GM12878 (cell line): ENCODE measurements at regions not wholly inside any gene's neighbourhood (a gene's known extent, or its start where the extent isn't known, plus 50 kb on each side); places are given as distances from the start of the nearest gene placed in this dataset.

ENCODE experiments used
- ATAC-seq: fragments of 200-7000 bp; cut with Tn5 transposase; 3 replicates; pipeline ENCODE4 v1.9.1; 2020; ENCODE audit warnings: mild to moderate bottlenecking, moderate library complexity
- BruUV-seq: library from RNA; stranded (reverse); fragments of 400-500 nt; replicated peaks from 2 replicates; lab custom pipeline; 2021; lab: Mats Ljungman, UMichigan
- CTCF ChIA-PET: fragments of 300-600 bp; sonication (Branson Sonifier 250); formaldehyde crosslinking; extraction: SDS; loops from one replicate; lab custom pipeline; 2021; ENCODE audit warnings: inconsistent platforms; lab: Yijun Ruan, JAX
- POLR2A ChIA-PET: fragments of 350-600 bp; formaldehyde crosslinking; extraction: SDS; loops from one replicate; lab custom pipeline; 2021; ENCODE audit warnings: inconsistent platforms; lab: Charles Lee
- RAD21 ChIA-PET: fragments of 300-600 bp; sonication (Branson Sonifier 250); formaldehyde crosslinking; loops from one replicate; lab custom pipeline; 2023; ENCODE audit warnings: antibody characterized with exemption; ENCODE audit not compliant: unreplicated experiment; lab: Charles Lee
- SMC1A ChIA-PET: fragments of 300-600 bp; sonication (Branson Sonifier 250); formaldehyde crosslinking; loops from one replicate; lab custom pipeline; 2023; ENCODE audit not compliant: unreplicated experiment, uncharacterized antibody; lab: Charles Lee
- DNase-seq: peaks from one replicate; pipeline ENCODE4 v3.0.0-alpha.2; 2011; ENCODE audit warnings: low read depth, low spot score
- FAIRE-seq: peaks from 3 replicates; lab custom pipeline; 2011; peaks lifted over from hg19 to GRCh38; lab: Jason Lieb, UNC
- H2AFZ ChIP-seq: 2 replicates; pipeline ENCODE4 v1.6.0; 2011; ENCODE audit warnings: low read depth, low read length, control low read depth; ENCODE audit not compliant: control insufficient read depth
- H3K27ac ChIP-seq: 2 replicates; pipeline ENCODE4 v1.5.1; 2011; ENCODE audit warnings: control low read depth; ENCODE audit not compliant: control insufficient read depth, insufficient read depth
- H3K27me3 ChIP-seq, 2 experiments: replicated peaks in 1 of 2; 2 replicates each; pipeline versions ENCODE4 v1.6.0 to v1.6.1; 2011; ENCODE audit warnings: low read length in 1 of 2; ENCODE audit not compliant: control insufficient read depth in 2 of 2, insufficient read depth in 2 of 2
- H3K36me3 ChIP-seq, 2 experiments: 2 replicates each; pipeline ENCODE4 v1.5.1; 2011; ENCODE audit warnings: low read length in 1 of 2; ENCODE audit not compliant: control insufficient read depth in 2 of 2, insufficient read depth in 2 of 2
- H3K4me1 ChIP-seq: 2 replicates; pipeline ENCODE4 v1.6.1; 2011; ENCODE audit warnings: mild to moderate bottlenecking, low read length, moderate library complexity, mixed read lengths; ENCODE audit not compliant: control insufficient read depth, insufficient read depth
- H3K4me2 ChIP-seq: 2 replicates; pipeline ENCODE4 v1.6.0; 2011; ENCODE audit warnings: control low read depth; ENCODE audit not compliant: control insufficient read depth, insufficient read depth
- H3K4me3 ChIP-seq: fragments of 200-600 bp; sonication (generic); 2 replicates; pipeline ENCODE4 v1.5.1; 2016
- H3K79me2 ChIP-seq: 2 replicates; pipeline ENCODE4 v1.6.0; 2011; ENCODE audit warnings: low read length; ENCODE audit not compliant: control insufficient read depth, insufficient read depth
- H3K9ac ChIP-seq: 2 replicates; pipeline ENCODE4 v1.8.0; 2011; ENCODE audit warnings: low read length, control low read depth, mixed read lengths; ENCODE audit not compliant: control insufficient read depth, insufficient read depth
- H3K9me3 ChIP-seq: replicated peaks from 3 replicates; pipeline ENCODE4 v1.5.1; 2011; ENCODE audit warnings: mild to moderate bottlenecking, low read length; ENCODE audit not compliant: control insufficient read depth, insufficient read depth
- H4K20me1 ChIP-seq: 2 replicates; pipeline ENCODE4 v1.6.0; 2011; ENCODE audit not compliant: control insufficient read depth, insufficient read depth
- BACH1 ChIP-seq: fragments of 450-650 bp; IDR thresholded peaks from 2 replicates; pipeline ENCODE4 v1.6.1; 2017; ENCODE audit warnings: mild to moderate bottlenecking, borderline replicate concordance
- CBX5 ChIP-seq: sonication (generic); IDR thresholded peaks from 2 replicates; pipeline ENCODE4 v1.6.1; 2016; ENCODE audit warnings: low read depth, moderate library complexity, mild to moderate bottlenecking, inconsistent platforms
- ETV6 ChIP-seq, 2 experiments: fragments of 450-650 bp in 1 of 2; IDR thresholded peaks in 1 of 2; conservative IDR thresholded peaks in 1 of 2; 2 replicates each; pipeline ENCODE4 v1.6.1; 2014; ENCODE audit warnings: antibody characterized with exemption in 1 of 2, borderline replicate concordance in 1 of 2, low read depth in 1 of 2, mild to moderate bottlenecking in 1 of 2, moderate library complexity in 1 of 2
- HSF1 ChIP-seq: fragments of 150-350 bp; IDR thresholded peaks from 2 replicates; pipeline ENCODE4 v1.6.1; 2014; ENCODE audit warnings: mild to moderate bottlenecking, low read depth, low read length
- JUND ChIP-seq: IDR thresholded peaks from 2 replicates; pipeline ENCODE4 v1.6.1; 2012; ENCODE audit warnings: low read depth, mild to moderate bottlenecking, low read length, improper control_type of control experiment, moderate library complexity
- KDM1A ChIP-seq: fragments of 200-600 bp; sonication (generic); IDR thresholded peaks from 2 replicates; pipeline ENCODE4 v1.6.1; 2016; ENCODE audit warnings: borderline replicate concordance
- KLF5 ChIP-seq: fragments of 450-650 bp; IDR thresholded peaks from 2 replicates; pipeline ENCODE4 v1.6.1; 2014; ENCODE audit warnings: mild to moderate bottlenecking; ENCODE audit not compliant: partially characterized antibody
- NR2F1 ChIP-seq: fragments of 450-650 bp; conservative IDR thresholded peaks from 2 replicates; pipeline ENCODE4 v1.6.1; 2017; ENCODE audit warnings: mild to moderate bottlenecking
- NRF1 ChIP-seq: conservative IDR thresholded peaks from 2 replicates; pipeline ENCODE4 v1.6.1; 2011; ENCODE audit warnings: mild to moderate bottlenecking, low read depth, low read length, improper control_type of control experiment
- POU2F2 ChIP-seq: IDR thresholded peaks from 3 replicates; pipeline ENCODE4 v1.6.1; 2011; ENCODE audit warnings: low read depth, mild to moderate bottlenecking, low read length, borderline replicate concordance
- RB1 ChIP-seq: fragments of 450-650 bp; formaldehyde crosslinking; IDR thresholded peaks from 2 replicates; pipeline ENCODE4 v1.6.1; 2017; ENCODE audit warnings: mild to moderate bottlenecking, borderline replicate concordance
- SMAD1 ChIP-seq: fragments of 450-650 bp; IDR thresholded peaks from 2 replicates; pipeline ENCODE4 v1.6.1; 2018; ENCODE audit warnings: mild to moderate bottlenecking, low read depth; ENCODE audit not compliant: partially characterized antibody
- SMARCA5 ChIP-seq: fragments of 450-650 bp; IDR thresholded peaks from 2 replicates; pipeline ENCODE4 v1.6.1; 2017; ENCODE audit warnings: mild to moderate bottlenecking
- TAF1 ChIP-seq: IDR thresholded peaks from 2 replicates; pipeline ENCODE4 v1.6.1; 2011; ENCODE audit warnings: mild to moderate bottlenecking, low read depth, low read length, borderline replicate concordance
- TBL1XR1 ChIP-seq: IDR thresholded peaks from 2 replicates; pipeline ENCODE4 v1.6.1; 2012; ENCODE audit warnings: low read depth, low read length, improper control_type of control experiment
- TCF3 ChIP-seq: IDR thresholded peaks from 2 replicates; pipeline ENCODE4 v1.6.1; 2012; ENCODE audit warnings: low read depth, mild to moderate bottlenecking, low read length, borderline replicate concordance; ENCODE audit not compliant: insufficient read depth
- ZNF274 ChIP-seq: IDR thresholded peaks from one replicate; pipeline ENCODE4 v1.8.0; 2011; ENCODE audit not compliant: insufficient read length, insufficient read depth
- ZSCAN29 ChIP-seq: fragments of 450-650 bp; IDR thresholded peaks from 2 replicates; pipeline ENCODE4 v1.6.1; 2017; ENCODE audit warnings: mild to moderate bottlenecking, moderate library complexity
- WGBS: methylation state at CpG from one replicate; pipeline ENCODE4 v1.1.6; 2016; ENCODE audit warnings: low lambda C conversion rate; ENCODE audit not compliant: insufficient replicate concordance, insufficient coverage; ENCODE audit errors: missing lambda C conversion rate; 5-methylcytosine and 5-hydroxymethylcytosine counted together
- in situ Hi-C: fragments of 300-500 bp; cut with MboI; formaldehyde crosslinking; loops from 9 replicates; pipeline ENCODE4 v1.14.3; 2018; ENCODE audit warnings: mixed read lengths
- intact Hi-C: fragments of 100-400 bp; cut with micrococcal nuclease; formaldehyde crosslinking; loops from one replicate; pipeline ENCODE4 v1.14.2; 2022; ENCODE audit not compliant: unreplicated experiment
- TF ChIP-seq, protein P1 (sequence below): fragments of 450-650 bp; IDR thresholded peaks from 2 replicates; pipeline ENCODE4 v1.6.1; 2017; ENCODE audit warnings: mild to moderate bottlenecking, moderate library complexity

DNA sequence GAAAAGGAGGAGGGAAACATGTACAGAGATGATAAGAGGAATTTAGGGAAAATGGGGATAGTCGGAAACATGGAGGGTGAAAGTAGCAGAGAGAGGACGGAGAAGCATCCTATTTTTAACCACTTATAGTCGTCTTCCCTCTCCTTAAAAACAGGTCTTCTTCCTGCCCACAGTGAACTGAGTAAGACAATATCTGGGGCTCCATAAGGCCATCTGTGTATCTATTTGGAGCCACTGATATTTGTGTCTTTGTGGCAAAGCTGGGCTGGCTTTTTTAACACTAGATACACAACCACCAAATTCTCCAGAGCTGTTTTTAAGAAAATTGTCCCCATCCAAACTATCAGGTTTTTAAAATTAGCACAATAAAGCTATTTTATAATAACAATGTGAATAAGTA is 109.5 kb upstream of the RAP1B start:
- DNase-seq, result no peak
- intact Hi-C loops, result no loop called here
- ChIA-PET POLR2A (interaction anchor here (1.1 to 2.4 kb wide), 2 partner anchors 10 to 26 kb away, joined by 3 to 10 read pairs; no protein-coding TSS in a partner anchor), CTCF (interaction anchor here (0.6 to 1.4 kb wide), 2 partner anchors 10 to 886 kb away, joined by 3 to 4 read pairs; no protein-coding TSS in a partner anchor), RAD21 (interaction anchor here (0.7 to 1.2 kb wide), 3 partner anchors 8 to 18 kb away, joined by 3 to 4 read pairs (median 3); no protein-coding TSS in a partner anchor), SMC1A (interaction anchor here (1.0 to 6.0 kb wide), 7 partner anchors 8 to 142 kb away, joined by 3 to 37 read pairs (median 4); no protein-coding TSS in a partner anchor)
- ATAC-seq, result no peak
- no TSS peak for BruUV-seq
- FAIRE-seq, result no peak
- in situ Hi-C loops, result no loop called here
- Histone ChIP-seq H3K4me2 (no peak overlapping the region), H4K20me1 (no peaks in the 10 kb centered on the region), H3K9me3 (no peaks in the 10 kb centered on the region), H3K4me3 (no peak overlapping the region), H3K4me1 (peaks cover 18% of the 10 kb centered on the region), H3K27ac (no peak overlapping the region), H2AFZ (no peak overlapping the region), H3K79me2 (no peaks in the 10 kb centered on the region), H3K9ac (no peak overlapping the region), H3K36me3 (no peaks in the 10 kb centered on the region), H3K27me3 (no peaks in the 10 kb centered on the region)
- TF ChIP-seq NRF1 (no peak), TAF1 (no peak), JUND (no peak), POU2F2 (no peak), ZNF274 (no peak), CBX5 (no peak), ETV6 (conservative IDR thresholded peaks at IDR 0.05 in 1 of 2, IDR thresholded peaks at IDR 0.05 in 1 of 2; ENCODE audit: borderline replicate concordance in 1 of 2, low read depth in 1 of 2) (no peak), KLF5 (no peak), SMARCA5 (no peak), NR2F1 (no peak), TBL1XR1 (no peak), KDM1A (no peak), ZSCAN29 (no peak), TCF3 (no peak), SMAD1 (no peak), HSF1 (no peak), BACH1 (no peak), RB1 (no peak)
- TF ChIP-seq, protein P1, sequence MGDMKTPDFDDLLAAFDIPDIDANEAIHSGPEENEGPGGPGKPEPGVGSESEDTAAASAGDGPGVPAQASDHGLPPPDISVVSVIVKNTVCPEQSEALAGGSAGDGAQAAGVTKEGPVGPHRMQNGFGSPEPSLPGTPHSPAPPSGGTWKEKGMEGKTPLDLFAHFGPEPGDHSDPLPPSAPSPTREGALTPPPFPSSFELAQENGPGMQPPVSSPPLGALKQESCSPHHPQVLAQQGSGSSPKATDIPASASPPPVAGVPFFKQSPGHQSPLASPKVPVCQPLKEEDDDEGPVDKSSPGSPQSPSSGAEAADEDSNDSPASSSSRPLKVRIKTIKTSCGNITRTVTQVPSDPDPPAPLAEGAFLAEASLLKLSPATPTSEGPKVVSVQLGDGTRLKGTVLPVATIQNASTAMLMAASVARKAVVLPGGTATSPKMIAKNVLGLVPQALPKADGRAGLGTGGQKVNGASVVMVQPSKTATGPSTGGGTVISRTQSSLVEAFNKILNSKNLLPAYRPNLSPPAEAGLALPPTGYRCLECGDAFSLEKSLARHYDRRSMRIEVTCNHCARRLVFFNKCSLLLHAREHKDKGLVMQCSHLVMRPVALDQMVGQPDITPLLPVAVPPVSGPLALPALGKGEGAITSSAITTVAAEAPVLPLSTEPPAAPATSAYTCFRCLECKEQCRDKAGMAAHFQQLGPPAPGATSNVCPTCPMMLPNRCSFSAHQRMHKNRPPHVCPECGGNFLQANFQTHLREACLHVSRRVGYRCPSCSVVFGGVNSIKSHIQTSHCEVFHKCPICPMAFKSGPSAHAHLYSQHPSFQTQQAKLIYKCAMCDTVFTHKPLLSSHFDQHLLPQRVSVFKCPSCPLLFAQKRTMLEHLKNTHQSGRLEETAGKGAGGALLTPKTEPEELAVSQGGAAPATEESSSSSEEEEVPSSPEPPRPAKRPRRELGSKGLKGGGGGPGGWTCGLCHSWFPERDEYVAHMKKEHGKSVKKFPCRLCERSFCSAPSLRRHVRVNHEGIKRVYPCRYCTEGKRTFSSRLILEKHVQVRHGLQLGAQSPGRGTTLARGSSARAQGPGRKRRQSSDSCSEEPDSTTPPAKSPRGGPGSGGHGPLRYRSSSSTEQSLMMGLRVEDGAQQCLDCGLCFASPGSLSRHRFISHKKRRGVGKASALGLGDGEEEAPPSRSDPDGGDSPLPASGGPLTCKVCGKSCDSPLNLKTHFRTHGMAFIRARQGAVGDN, result no peak
- WGBS, result 61% methylated on average over 3 of the region's 3 CpGs
